Fibroblast of mammary gland (primary cell): ENCODE measurements at regions not wholly inside any gene's neighbourhood (a gene's known extent, or its start where the extent isn't known, plus 50 kb on each side); places are given as distances from the start of the nearest gene placed in this dataset.

Source experiments
- DNase-seq: peaks from one replicate; pipeline ENCODE4 v3.0.0-alpha.2; 2010; ENCODE audit warnings: low read depth
- H3K4me3 ChIP-seq: 2 replicates; pipeline ENCODE4 v1.5.1; 2011; ENCODE audit warnings: low read depth, mild to moderate bottlenecking, low read length, moderate library complexity; ENCODE audit not compliant: control insufficient read depth
- TF ChIP-seq, protein P1 (sequence below): conservative IDR thresholded peaks from 2 replicates; pipeline ENCODE4 v1.5.1; 2011; ENCODE audit warnings: low read depth, low read length, inconsistent platforms; ENCODE audit not compliant: control insufficient read depth, insufficient read depth

- TF ChIP-seq, protein P1, sequence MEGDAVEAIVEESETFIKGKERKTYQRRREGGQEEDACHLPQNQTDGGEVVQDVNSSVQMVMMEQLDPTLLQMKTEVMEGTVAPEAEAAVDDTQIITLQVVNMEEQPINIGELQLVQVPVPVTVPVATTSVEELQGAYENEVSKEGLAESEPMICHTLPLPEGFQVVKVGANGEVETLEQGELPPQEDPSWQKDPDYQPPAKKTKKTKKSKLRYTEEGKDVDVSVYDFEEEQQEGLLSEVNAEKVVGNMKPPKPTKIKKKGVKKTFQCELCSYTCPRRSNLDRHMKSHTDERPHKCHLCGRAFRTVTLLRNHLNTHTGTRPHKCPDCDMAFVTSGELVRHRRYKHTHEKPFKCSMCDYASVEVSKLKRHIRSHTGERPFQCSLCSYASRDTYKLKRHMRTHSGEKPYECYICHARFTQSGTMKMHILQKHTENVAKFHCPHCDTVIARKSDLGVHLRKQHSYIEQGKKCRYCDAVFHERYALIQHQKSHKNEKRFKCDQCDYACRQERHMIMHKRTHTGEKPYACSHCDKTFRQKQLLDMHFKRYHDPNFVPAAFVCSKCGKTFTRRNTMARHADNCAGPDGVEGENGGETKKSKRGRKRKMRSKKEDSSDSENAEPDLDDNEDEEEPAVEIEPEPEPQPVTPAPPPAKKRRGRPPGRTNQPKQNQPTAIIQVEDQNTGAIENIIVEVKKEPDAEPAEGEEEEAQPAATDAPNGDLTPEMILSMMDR = no peak
- DNase-seq = no peak
- no peak overlapping the region for H3K4me3 ChIP-seq
Measured at GRCh38 chr14:42023452-42023851, 416.8 kb downstream of the LRFN5 start.

DNA sequence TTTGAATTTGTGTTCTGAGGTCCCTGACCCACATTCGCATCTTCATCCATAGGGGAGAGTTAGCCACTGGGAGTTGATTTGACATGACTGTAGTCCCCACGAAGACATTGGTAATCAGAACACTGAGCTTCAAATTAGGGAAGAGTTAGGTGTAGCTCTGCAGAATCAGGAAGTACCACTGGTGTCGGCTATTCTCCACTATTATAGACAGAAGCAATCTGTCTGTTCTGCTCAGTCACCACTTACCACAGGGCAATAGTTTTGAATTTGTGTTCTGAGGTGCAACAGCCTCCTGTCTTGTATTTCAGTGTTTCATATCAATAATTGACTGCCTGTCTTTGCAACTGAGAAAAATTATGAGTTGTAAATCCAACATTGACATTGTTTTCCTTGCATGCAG lies 407.6 kb downstream of the LRFN5 start:
- TF ChIP-seq, protein P1 = no peak
- H3K4me3 ChIP-seq = no peak overlapping the region
- DNase-seq = no peak

DNA sequence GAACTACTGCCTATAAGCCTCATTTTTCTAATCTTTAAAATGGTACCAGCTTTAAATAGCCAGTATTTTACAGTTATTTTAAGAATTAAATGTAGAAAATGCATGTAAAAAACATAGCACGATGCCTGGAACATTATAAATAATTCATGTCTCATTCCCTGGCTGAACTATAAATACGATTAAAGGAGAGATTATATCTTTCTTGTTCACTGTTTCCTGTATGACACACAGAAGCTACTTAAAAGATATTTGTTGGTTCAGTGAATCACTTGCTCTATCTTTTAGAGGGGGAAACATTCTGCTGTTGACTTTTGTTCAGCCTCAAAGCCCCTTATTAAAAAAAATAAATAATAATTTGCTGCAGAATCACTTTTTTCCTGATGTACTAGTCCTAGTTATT lies 406.9 kb downstream of the LRFN5 start:
- H3K4me3 ChIP-seq = no peak overlapping the region
- no peak for DNase-seq
- TF ChIP-seq, protein P1 = no peak

GRCh38 chr14:42013153-42013552 lies 406.5 kb downstream of the LRFN5 start:
- TF ChIP-seq, protein P1 = no peak
- H3K4me3 ChIP-seq = no peak overlapping the region
- DNase-seq = no peak

DNA sequence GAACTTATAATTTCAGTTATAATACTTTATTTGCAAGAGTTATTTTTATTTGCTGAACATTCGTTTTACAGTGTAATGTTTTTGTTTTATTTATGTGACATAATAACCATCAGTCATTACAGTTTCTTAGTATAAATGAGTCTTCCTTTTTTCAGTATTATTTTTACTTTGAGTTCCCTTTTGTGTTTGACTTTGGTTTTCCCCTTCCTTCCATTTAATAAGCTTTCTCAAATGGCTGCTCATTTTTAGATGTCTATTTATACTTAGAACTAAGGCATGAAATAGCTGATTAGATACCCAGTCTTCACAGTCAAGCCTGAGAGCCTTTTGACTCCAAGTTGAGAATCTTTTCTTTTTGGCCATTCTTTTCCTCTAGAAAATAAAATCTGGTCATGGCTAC lies 404.5 kb downstream of the LRFN5 start:
- TF ChIP-seq, protein P1 = no peak
- no peak overlapping the region for H3K4me3 ChIP-seq
- no peak for DNase-seq

GRCh38 chr14:42004321-42004720 lies 397.6 kb downstream of the LRFN5 start:
- DNase-seq = no peak
- TF ChIP-seq, protein P1 = no peak
- H3K4me3 ChIP-seq = no peak overlapping the region

DNA sequence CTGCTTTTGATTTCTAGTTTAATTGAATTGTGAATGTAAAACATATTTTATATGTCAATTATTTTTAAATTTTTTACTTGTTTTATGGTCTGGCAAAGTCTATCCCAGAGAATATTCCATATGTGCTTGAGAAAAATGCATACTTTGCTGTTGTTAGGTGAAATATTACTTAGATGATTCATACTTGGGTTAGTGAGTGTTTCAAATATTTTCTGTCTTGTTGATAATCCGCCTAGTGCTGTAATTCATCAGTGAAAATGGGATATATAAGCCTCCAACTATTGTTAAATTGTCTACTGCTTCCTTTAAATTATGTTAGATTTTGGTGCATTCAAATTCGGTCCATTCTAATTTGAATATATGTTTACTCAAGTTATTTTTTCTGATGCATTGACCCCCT lies 395.5 kb downstream of the LRFN5 start:
- DNase-seq = peak; percentile 17
- TF ChIP-seq, protein P1 = no peak
- H3K4me3 ChIP-seq = no peak overlapping the region
